IMR-90 (cell line): ENCODE measurements at regions not wholly inside any gene's neighbourhood (a gene's known extent, or its start where the extent isn't known, plus 50 kb on each side); places are given as distances from the start of the nearest gene placed in this dataset.

Experiments used
- ATAC-seq: fragments of 200-7000 bp; cut with Tn5 transposase; 2 replicates; pipeline ENCODE4 v1.9.1; 2020; ENCODE audit warnings: low read depth, mild to moderate bottlenecking, moderate library complexity
- BruUV-seq: library from RNA; stranded (reverse); fragments of 400-500 nt; replicated peaks from 2 replicates; lab custom pipeline; 2021; lab: Mats Ljungman, UMichigan
- CTCF ChIA-PET: fragments of 300-600 bp; formaldehyde crosslinking; extraction: SDS; loops from one replicate; lab custom pipeline; 2021; ENCODE audit warnings: antibody characterized with exemption; lab: Yijun Ruan, JAX
- POLR2A ChIA-PET: fragments of 300-600 bp; sonication (Branson Sonifier 250); formaldehyde crosslinking; loops from one replicate; lab custom pipeline; 2022; ENCODE audit warnings: antibody characterized with exemption; ENCODE audit not compliant: unreplicated experiment; lab: Charles Lee
- DNase-seq: peaks from one replicate; pipeline ENCODE4 v3.0.0; 2013
- H2AFZ ChIP-seq: replicated peaks from 2 replicates; pipeline ENCODE3; 2013; ENCODE audit warnings: low read length, mild to moderate bottlenecking; ENCODE audit not compliant: poor library complexity
- H2AK5ac ChIP-seq: 2 replicates; pipeline ENCODE4 v1.6.1; 2013; ENCODE audit warnings: low read depth, low read length, inconsistent platforms
- H2AK9ac ChIP-seq: replicated peaks from 2 replicates; pipeline ENCODE3; 2013; ENCODE audit warnings: mild to moderate bottlenecking, low read depth, low read length, moderate library complexity; ENCODE audit not compliant: poor library complexity
- H2BK120ac ChIP-seq: 2 replicates; pipeline ENCODE4 v1.6.1; 2013; ENCODE audit warnings: low read depth, low read length, inconsistent platforms
- H2BK15ac ChIP-seq: 3 replicates; pipeline ENCODE4 v1.6.1; 2013; ENCODE audit warnings: low read depth, low read length, inconsistent platforms
- H2BK20ac ChIP-seq: 2 replicates; pipeline ENCODE4 v1.6.1; 2013; ENCODE audit warnings: low read depth, mild to moderate bottlenecking, inconsistent platforms, low read length, moderate library complexity
- H2BK5ac ChIP-seq: 2 replicates; pipeline ENCODE4 v1.6.1; 2013; ENCODE audit warnings: mild to moderate bottlenecking, low read depth, low read length, inconsistent platforms; ENCODE audit not compliant: poor library complexity, severe bottlenecking
- H3K14ac ChIP-seq: replicated peaks from 2 replicates; pipeline ENCODE4 v1.6.1; 2013; ENCODE audit warnings: low read depth, low read length, inconsistent platforms
- H3K18ac ChIP-seq: 2 replicates; pipeline ENCODE4 v1.6.1; 2013; ENCODE audit warnings: low read depth, low read length, control low read depth
- H3K23ac ChIP-seq: 2 replicates; pipeline ENCODE4 v1.6.1; 2013; ENCODE audit warnings: low read depth, low read length, inconsistent platforms
- H3K27ac ChIP-seq: 2 replicates; pipeline ENCODE4 v1.5.1; 2013; ENCODE audit warnings: mild to moderate bottlenecking, control low read depth, low read length; ENCODE audit not compliant: insufficient read depth
- H3K27me3 ChIP-seq: 2 replicates; pipeline ENCODE4 v1.6.1; 2013; ENCODE audit warnings: low read length; ENCODE audit not compliant: control insufficient read depth, insufficient read depth
- H3K36me3 ChIP-seq: 2 replicates; pipeline ENCODE4 v1.6.1; 2013; ENCODE audit warnings: low read length, mixed read lengths; ENCODE audit not compliant: control insufficient read depth, insufficient read depth
- H3K4ac ChIP-seq: 2 replicates; pipeline ENCODE4 v1.6.1; 2013; ENCODE audit warnings: low read depth, low read length, inconsistent platforms
- H3K4me1 ChIP-seq: 2 replicates; pipeline ENCODE4 v1.6.1; 2013; ENCODE audit warnings: low read length, mixed read lengths; ENCODE audit not compliant: control insufficient read depth, insufficient read depth
- H3K4me2 ChIP-seq: 2 replicates; pipeline ENCODE4 v1.6.1; 2013; ENCODE audit warnings: low read depth, mild to moderate bottlenecking, control low read depth, low read length, moderate library complexity
- H3K4me3 ChIP-seq: 2 replicates; pipeline ENCODE4 v1.5.1; 2013; ENCODE audit warnings: low read depth, mild to moderate bottlenecking, control low read depth, low read length, moderate library complexity; ENCODE audit not compliant: insufficient read depth
- H3K56ac ChIP-seq: 2 replicates; pipeline ENCODE4 v1.6.1; 2013; ENCODE audit warnings: low read length, inconsistent platforms; ENCODE audit not compliant: insufficient read depth; ENCODE audit errors: extremely low read depth
- H3K79me1 ChIP-seq, 2 experiments: 2 replicates each; pipeline ENCODE4 v1.6.1; 2013; ENCODE audit warnings: low read length in 2 of 2, inconsistent platforms in 1 of 2, low read depth in 1 of 2
- H3K9ac ChIP-seq: 2 replicates; pipeline ENCODE4 v1.6.1; 2013; ENCODE audit warnings: low read depth, low read length, control low read depth
- H3K9me1 ChIP-seq: 2 replicates; pipeline ENCODE4 v1.6.1; 2013; ENCODE audit warnings: low read length, inconsistent platforms; ENCODE audit not compliant: insufficient read depth
- H3K9me3 ChIP-seq: 2 replicates; pipeline ENCODE4 v1.6.1; 2013; ENCODE audit warnings: low read length; ENCODE audit not compliant: control insufficient read depth, insufficient read depth
- H4K20me1 ChIP-seq: 2 replicates; pipeline ENCODE4 v1.6.1; 2013; ENCODE audit warnings: low read length, inconsistent platforms; ENCODE audit not compliant: insufficient read depth
- H4K5ac ChIP-seq: 2 replicates; pipeline ENCODE4 v1.6.1; 2013; ENCODE audit warnings: mild to moderate bottlenecking, low read depth, low read length, control low read depth
- H4K8ac ChIP-seq, 2 experiments: 2 replicates each; pipeline ENCODE4 v1.6.1; 2013; ENCODE audit warnings: low read depth in 2 of 2, low read length in 2 of 2, control low read depth in 1 of 2, inconsistent platforms in 1 of 2
- H4K91ac ChIP-seq: 2 replicates; pipeline ENCODE4 v1.6.1; 2013; ENCODE audit warnings: low read depth, low read length, inconsistent platforms; ENCODE audit not compliant: insufficient read depth
- BHLHE40 ChIP-seq: fragments of 150-350 bp; IDR thresholded peaks from 2 replicates; pipeline ENCODE4 v1.6.1; 2016; ENCODE audit warnings: mild to moderate bottlenecking, low read depth, low read length
- CEBPB ChIP-seq: IDR thresholded peaks from 2 replicates; pipeline ENCODE4 v1.6.1; 2012; ENCODE audit warnings: low read depth, low read length, improper control_type of control experiment
- CHD1 ChIP-seq: IDR thresholded peaks from 2 replicates; pipeline ENCODE4 v1.6.1; 2012; ENCODE audit warnings: low read depth, low read length, improper control_type of control experiment
- CTCF ChIP-seq: conservative IDR thresholded peaks from 2 replicates; pipeline ENCODE4 v1.5.1; 2012; ENCODE audit warnings: mild to moderate bottlenecking, low read depth, low read length, improper control_type of control experiment
- ELK1 ChIP-seq: fragments of 150-350 bp; IDR thresholded peaks from 2 replicates; pipeline ENCODE4 v1.6.1; 2016; ENCODE audit warnings: low read depth, mild to moderate bottlenecking, low read length, moderate library complexity, borderline replicate concordance
- FOS ChIP-seq: fragments of 150-350 bp; IDR thresholded peaks from 2 replicates; pipeline ENCODE4 v1.6.1; 2016; ENCODE audit warnings: low read depth, low read length
- MAFK ChIP-seq: IDR thresholded peaks from 2 replicates; pipeline ENCODE4 v1.6.1; 2012; ENCODE audit warnings: low read depth, low read length, improper control_type of control experiment
- MAZ ChIP-seq: IDR thresholded peaks from 2 replicates; pipeline ENCODE4 v1.6.1; 2012; ENCODE audit warnings: low read depth, mild to moderate bottlenecking, low read length, improper control_type of control experiment, moderate library complexity, borderline replicate concordance
- MXI1 ChIP-seq: IDR thresholded peaks from 2 replicates; pipeline ENCODE4 v1.6.1; 2012; ENCODE audit warnings: low read depth, mild to moderate bottlenecking, low read length, moderate library complexity, borderline replicate concordance
- NFE2L2 ChIP-seq: fragments of 150-350 bp; IDR thresholded peaks from 2 replicates; pipeline ENCODE4 v1.6.1; 2016; ENCODE audit warnings: low read depth, mild to moderate bottlenecking, low read length
- POLR2A ChIP-seq: IDR thresholded peaks from 2 replicates; pipeline ENCODE4 v1.6.1; 2012; ENCODE audit warnings: mild to moderate bottlenecking, low read depth, low read length
- RAD21 ChIP-seq: IDR thresholded peaks from 2 replicates; pipeline ENCODE4 v1.6.1; 2012; ENCODE audit warnings: low read length, improper control_type of control experiment
- RCOR1 ChIP-seq: IDR thresholded peaks from 2 replicates; pipeline ENCODE4 v1.6.1; 2012; ENCODE audit warnings: mild to moderate bottlenecking, low read length, improper control_type of control experiment; ENCODE audit not compliant: insufficient replicate concordance
- RFX5 ChIP-seq: IDR thresholded peaks from 2 replicates; pipeline ENCODE4 v1.8.0; 2012; ENCODE audit warnings: low read depth, mild to moderate bottlenecking, low read length, moderate library complexity
- SMC3 ChIP-seq: fragments of 150-350 bp; IDR thresholded peaks from 2 replicates; pipeline ENCODE4 v1.6.1; 2016; ENCODE audit warnings: low read depth, mild to moderate bottlenecking, antibody characterized with exemption, low read length, moderate library complexity
- USF2 ChIP-seq: fragments of 150-350 bp; IDR thresholded peaks from 2 replicates; pipeline ENCODE4 v1.6.1; 2017; ENCODE audit warnings: mild to moderate bottlenecking, antibody characterized with exemption, low read length, low read depth
- WGBS, 2 experiments: methylation state at CpG; one replicate each; pipeline versions ENCODE4 v1.1.5 to v1.1.7; 2013; ENCODE audit warnings: missing lambda C conversion rate in 2 of 2; ENCODE audit not compliant: insufficient read length in 1 of 2; ENCODE audit errors: extremely low coverage in 2 of 2; 5-methylcytosine and 5-hydroxymethylcytosine counted together
- dilution Hi-C: fragments of 300-500 bp; cut with HindIII; formaldehyde crosslinking; loops from one replicate; pipeline ENCODE4 v1.14.3; 2018; ENCODE audit warnings: low sequenced_read_pairs; ENCODE audit not compliant: unreplicated experiment
- in situ Hi-C: fragments of 300-500 bp; cut with MboI; formaldehyde crosslinking; loops from 3 replicates; pipeline ENCODE4 v1.14.3; 2019; ENCODE audit warnings: low sequenced_read_pairs, inconsistent platforms, mixed read lengths
- intact Hi-C: fragments of 100-400 bp; cut with micrococcal nuclease; formaldehyde crosslinking; loops from 2 replicates; pipeline ENCODE4 v1.10.0; 2022

GRCh38 chr22:22834783-22835182 lies 52.8 kb upstream of the IGLL5 start:
- H3K4me2 ChIP-seq: no peak overlapping the region
- no peak overlapping the region for H2BK120ac ChIP-seq
- H3K27me3 ChIP-seq: 0 out of 2 replicates have a peak, but pooled peaks cover 2% of the 10 kb centered on the region
- no peak overlapping the region for H3K23ac ChIP-seq
- ATAC-seq (no peak), DNase-seq (no peak)
- no peak overlapping the region for H3K18ac ChIP-seq
- CTCF ChIA-PET: no interaction called here
- no peak overlapping the region for H3K56ac ChIP-seq
- no peaks in the 10 kb centered on the region for H3K36me3 ChIP-seq
- 60% methylated on average over 3 of the region's 6 CpGs; no CpG with 5 or more reads in 1 of the 2 experiments for whole genome bisulfite sequencing, 2 experiments
- no peak overlapping the region for H2BK20ac ChIP-seq
- H3K4me3 ChIP-seq: no peak overlapping the region
- H2AK9ac ChIP-seq: no peak overlapping the region
- dilution Hi-C loops (no loop called here), intact Hi-C loops (no loop called here), in situ Hi-C loops (no loop called here)
- H3K4me1 ChIP-seq: no peaks in the 10 kb centered on the region
- POLR2A ChIA-PET: no interaction called here
- TF ChIP-seq NFE2L2 (no peak), FOS (no peak), MAFK (no peak), USF2 (no peak), CEBPB (no peak), SMC3 (no peak), RCOR1 (no peak), MXI1 (no peak), ELK1 (no peak), RAD21 (no peak), POLR2A (no peak), CHD1 (no peak), RFX5 (no peak), CTCF (no peak), MAZ (no peak), BHLHE40 (no peak)
- no peak overlapping the region for H3K9ac ChIP-seq
- no peak overlapping the region for H3K4ac ChIP-seq
- H2BK15ac ChIP-seq: no peak overlapping the region
- no peak overlapping the region for H4K5ac ChIP-seq
- H2BK5ac ChIP-seq: no peak overlapping the region
- H3K9me1 ChIP-seq: no peaks in the 10 kb centered on the region
- no peak overlapping the region for H2AFZ ChIP-seq
- no peak overlapping the region for H3K27ac ChIP-seq
- H4K91ac ChIP-seq: no peak overlapping the region
- no TSS peak for BruUV-seq
- H2AK5ac ChIP-seq: no peak overlapping the region
- H4K20me1 ChIP-seq: no peaks in the 10 kb centered on the region
- no peak overlapping the region for H4K8ac ChIP-seq
- no peak overlapping the region for H3K14ac ChIP-seq
- no peaks in the 10 kb centered on the region for H3K79me1 ChIP-seq
- H3K9me3 ChIP-seq: no peaks in the 10 kb centered on the region
